Fibroblast of pulmonary artery (primary cell): ENCODE measurements at regions not wholly inside any gene's neighbourhood (a gene's known extent, or its start where the extent isn't known, plus 50 kb on each side); places are given as distances from the start of the nearest gene placed in this dataset.

Source experiments
- DNase-seq: peaks from one replicate; pipeline ENCODE4 v3.0.0-alpha.2; 2010; ENCODE audit warnings: low read depth
- H3K4me3 ChIP-seq: replicated peaks from 2 replicates; pipeline ENCODE4 v1.5.1; 2011; ENCODE audit warnings: low read depth, mild to moderate bottlenecking, control low read depth, low read length, moderate library complexity
- TF ChIP-seq, protein P1 (sequence below): IDR thresholded peaks from 2 replicates; pipeline ENCODE4 v1.5.1; 2011; ENCODE audit warnings: mild to moderate bottlenecking, control low read depth, low read length, inconsistent platforms; ENCODE audit errors: missing control alignments

DNA sequence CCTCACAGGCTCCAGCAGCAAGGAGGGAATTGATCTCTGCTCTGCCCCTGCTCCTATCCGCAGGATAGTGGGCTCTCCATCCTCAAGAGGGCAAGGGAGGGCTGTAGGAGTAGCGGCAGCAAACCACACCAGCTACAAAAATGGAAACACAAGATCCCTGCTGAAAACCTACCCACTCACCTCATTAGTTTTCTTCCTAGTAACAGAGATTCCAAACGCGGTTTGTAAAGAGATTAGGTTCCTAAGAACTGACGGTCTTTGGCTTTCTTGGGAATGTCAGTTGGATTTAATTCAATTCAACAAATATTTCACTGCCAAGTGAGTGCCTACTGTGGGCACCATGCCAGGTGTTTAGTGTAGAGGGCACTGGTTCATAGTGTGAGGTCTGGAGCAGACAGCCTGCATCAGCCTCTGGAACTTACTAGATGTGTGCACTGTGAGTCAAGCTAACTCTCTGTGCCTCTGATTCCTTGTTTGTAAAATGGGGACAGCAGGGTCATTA lies 84.7 kb downstream of the MRPL46 start:
- no peak overlapping the region for H3K4me3 ChIP-seq
- DNase-seq = no peak
- TF ChIP-seq, protein P1, sequence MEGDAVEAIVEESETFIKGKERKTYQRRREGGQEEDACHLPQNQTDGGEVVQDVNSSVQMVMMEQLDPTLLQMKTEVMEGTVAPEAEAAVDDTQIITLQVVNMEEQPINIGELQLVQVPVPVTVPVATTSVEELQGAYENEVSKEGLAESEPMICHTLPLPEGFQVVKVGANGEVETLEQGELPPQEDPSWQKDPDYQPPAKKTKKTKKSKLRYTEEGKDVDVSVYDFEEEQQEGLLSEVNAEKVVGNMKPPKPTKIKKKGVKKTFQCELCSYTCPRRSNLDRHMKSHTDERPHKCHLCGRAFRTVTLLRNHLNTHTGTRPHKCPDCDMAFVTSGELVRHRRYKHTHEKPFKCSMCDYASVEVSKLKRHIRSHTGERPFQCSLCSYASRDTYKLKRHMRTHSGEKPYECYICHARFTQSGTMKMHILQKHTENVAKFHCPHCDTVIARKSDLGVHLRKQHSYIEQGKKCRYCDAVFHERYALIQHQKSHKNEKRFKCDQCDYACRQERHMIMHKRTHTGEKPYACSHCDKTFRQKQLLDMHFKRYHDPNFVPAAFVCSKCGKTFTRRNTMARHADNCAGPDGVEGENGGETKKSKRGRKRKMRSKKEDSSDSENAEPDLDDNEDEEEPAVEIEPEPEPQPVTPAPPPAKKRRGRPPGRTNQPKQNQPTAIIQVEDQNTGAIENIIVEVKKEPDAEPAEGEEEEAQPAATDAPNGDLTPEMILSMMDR = no peak

DNA sequence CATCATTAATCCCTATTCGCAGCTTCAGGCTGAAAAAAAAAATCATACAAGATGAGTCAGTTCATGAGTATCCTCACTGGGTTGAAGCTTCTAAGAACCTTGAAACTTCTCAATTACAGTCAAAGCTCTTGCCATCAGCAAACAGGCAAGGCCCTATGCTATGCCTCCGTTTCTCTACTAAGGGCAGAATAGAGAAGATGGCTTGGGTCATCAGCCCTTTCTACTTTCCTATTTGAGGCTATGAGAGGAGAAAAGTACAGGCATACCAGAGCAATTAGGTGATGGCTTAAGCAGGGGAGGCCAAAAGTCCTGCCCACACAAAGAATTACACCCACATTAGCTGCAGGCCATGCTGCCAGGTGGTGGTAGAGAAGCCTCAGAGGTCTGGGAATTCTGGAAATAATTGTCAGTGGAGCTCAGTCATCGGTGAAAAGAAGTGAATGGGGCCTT lies 89.0 kb downstream of the MRPL46 start:
- TF ChIP-seq, protein P1 = no peak
- no peak for DNase-seq
- H3K4me3 ChIP-seq = no peak overlapping the region

DNA sequence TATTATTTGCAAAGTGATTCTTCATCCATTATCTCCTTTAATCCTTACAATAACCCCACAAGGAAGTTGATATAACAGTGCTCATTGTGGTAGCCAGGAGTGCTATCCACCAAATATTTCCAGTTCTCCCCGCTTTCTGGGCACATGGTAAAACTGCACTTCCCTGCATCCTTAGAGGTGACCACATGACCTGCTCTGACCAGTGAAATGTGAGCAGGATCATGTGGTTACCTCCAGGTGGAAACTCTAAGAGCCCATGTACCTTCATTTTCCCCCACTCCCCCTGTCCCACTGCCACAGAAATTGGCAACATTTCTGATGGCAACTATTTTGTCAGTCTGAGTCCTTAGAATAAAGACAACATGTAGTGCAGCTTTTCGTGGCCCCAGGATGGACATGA lies 89.7 kb downstream of the MRPL46 start:
- TF ChIP-seq, protein P1 = no peak
- H3K4me3 ChIP-seq = no peak overlapping the region
- no peak for DNase-seq

DNA sequence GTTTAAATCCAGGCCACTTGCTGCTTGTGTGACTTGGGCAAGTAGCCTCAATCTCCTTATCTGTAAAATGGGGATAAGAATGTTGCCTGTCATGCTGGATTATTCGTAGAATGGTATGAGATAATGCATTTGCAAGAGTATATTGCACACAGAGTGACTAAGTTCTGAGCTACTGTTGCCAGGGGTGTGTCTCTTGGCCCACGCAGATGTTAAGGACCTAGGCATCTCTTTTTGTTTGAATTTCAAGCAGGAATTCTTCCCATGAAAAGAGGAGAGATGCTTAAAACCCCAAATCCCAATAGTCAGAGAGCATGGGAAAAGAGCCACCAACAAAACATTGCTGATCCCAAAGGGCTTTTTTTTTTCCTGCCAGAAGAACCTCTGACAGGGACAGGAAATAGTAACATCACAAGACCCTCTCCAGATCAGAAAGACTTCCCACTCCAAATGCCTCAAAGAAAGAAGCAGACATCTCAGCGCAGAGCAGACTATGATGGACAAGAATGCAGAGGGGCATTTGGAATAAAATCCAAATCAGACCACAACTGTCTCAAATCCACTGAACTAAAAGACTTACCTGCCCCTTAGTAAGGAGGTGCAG lies 90.5 kb downstream of the MRPL46 start:
- no peak overlapping the region for H3K4me3 ChIP-seq
- DNase-seq = peak; percentile 39
- TF ChIP-seq, protein P1 = no peak

DNA sequence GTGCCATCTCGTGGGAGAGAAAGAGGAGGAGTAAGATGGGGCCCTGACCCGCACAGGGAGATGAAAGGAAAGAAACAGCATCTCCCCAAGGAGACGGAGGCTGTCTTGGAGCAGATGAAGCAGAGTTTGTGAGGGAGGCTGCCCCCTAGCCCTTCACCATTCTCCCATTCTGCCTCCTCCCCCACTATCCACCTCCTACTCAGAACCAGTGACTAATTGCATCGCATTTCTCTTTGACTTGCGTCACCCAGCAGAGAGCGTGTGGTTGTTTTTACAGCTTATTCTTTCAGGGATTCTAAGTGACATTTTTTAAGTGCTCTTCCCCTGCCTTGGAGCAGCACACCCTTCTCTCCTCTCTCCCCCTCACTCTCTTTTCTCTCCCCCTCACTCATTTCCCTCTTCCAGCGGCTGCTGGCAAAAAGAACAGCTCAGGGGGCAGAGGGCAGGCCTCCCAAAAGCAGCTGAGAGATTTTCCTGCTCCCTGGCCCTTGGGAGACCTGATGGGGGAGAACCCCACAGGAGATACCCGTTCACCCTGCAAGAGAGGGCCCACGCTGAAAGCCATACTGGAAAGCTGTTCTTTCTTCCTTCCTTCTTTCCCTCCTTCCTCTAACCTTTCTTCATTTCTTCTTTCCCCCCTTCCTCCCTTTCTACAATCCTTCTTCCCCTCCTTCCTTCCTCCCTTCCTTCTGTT lies 91.8 kb downstream of the MRPL46 start:
- H3K4me3 ChIP-seq = no peak overlapping the region
- DNase-seq = peak; percentile 64
- TF ChIP-seq, protein P1 = no peak

DNA sequence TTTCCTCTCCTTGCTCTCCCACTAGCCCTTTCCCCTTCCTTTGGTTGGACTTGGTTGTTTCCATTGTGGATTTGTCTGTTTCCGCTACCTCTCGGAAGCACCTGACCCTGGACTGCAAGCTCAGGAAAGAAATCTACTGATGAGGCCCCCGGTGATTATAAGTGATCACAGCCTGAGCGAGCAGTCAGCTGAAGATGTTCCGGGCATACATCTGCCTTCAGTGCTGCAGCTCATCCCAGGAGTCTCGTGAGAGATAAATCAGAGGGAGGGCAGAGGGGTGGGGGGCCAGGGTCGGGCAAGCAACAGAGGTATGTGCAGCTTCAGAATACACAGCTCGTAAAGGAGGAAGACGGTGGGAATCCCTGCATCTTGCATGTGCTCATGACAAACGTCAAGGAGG lies 102.1 kb downstream of the MRPL46 start:
- H3K4me3 ChIP-seq = no peak overlapping the region
- DNase-seq = no peak
- TF ChIP-seq, protein P1 = no peak
